ENCODE measurements at regions not wholly inside any gene's neighbourhood (a gene's known extent, or its start where the extent isn't known, plus 50 kb on each side); places are given as distances from the start of the nearest gene placed in this dataset.

GRCh38 chr17:79446399-79447009, 164.3 kb downstream of the RBFOX3 start:
- no peak for DNase-seq (ENCODE audit: low read depth in 2 of 2)

GRCh38 chr17:79444198-79444597, 166.7 kb downstream of the RBFOX3 start:
- DNase-seq (ENCODE audit: low read depth in 2 of 2) = no peak

- no peak for DNase-seq (ENCODE audit: low read depth in 2 of 2)
Observed at GRCh38 chr17:79443026-79443425, 167.8 kb downstream of the RBFOX3 start.

GRCh38 chr17:79441356-79442160, 169.3 kb downstream of the RBFOX3 start:
- DNase-seq (ENCODE audit: low read depth in 2 of 2) = no peak

- DNase-seq (ENCODE audit: low read depth in 2 of 2) = no peak
Observed at GRCh38 chr17:79440251-79440650, 170.6 kb downstream of the RBFOX3 start.

- no peak for DNase-seq (ENCODE audit: low read depth in 2 of 2)
Observed at GRCh38 chr17:79439493-79439892, 171.4 kb downstream of the RBFOX3 start.

GRCh38 chr17:79438546-79439334, 172.1 kb downstream of the RBFOX3 start:
- DNase-seq (ENCODE audit: low read depth in 2 of 2) = no peak

GRCh38 chr17:79438058-79438457, 172.8 kb downstream of the RBFOX3 start:
- no peak for DNase-seq (ENCODE audit: low read depth in 2 of 2)

GRCh38 chr17:79437081-79437480, 173.8 kb downstream of the RBFOX3 start:
- no peak for DNase-seq (ENCODE audit: low read depth in 2 of 2)

GRCh38 chr17:79435962-79436361, 174.9 kb downstream of the RBFOX3 start:
- DNase-seq (ENCODE audit: low read depth in 2 of 2) = no peak

GRCh38 chr17:79435296-79435695, 175.6 kb downstream of the RBFOX3 start:
- no peak for DNase-seq (ENCODE audit: low read depth in 2 of 2)

GRCh38 chr17:79434215-79434614, 176.6 kb downstream of the RBFOX3 start:
- no peak for DNase-seq (ENCODE audit: low read depth in 2 of 2)

- no peak for DNase-seq (ENCODE audit: low read depth in 2 of 2)
Observed at GRCh38 chr17:79433379-79433778, 177.5 kb downstream of the RBFOX3 start.

- DNase-seq (ENCODE audit: low read depth in 2 of 2) = no peak
Observed at GRCh38 chr17:79431175-79431574, 179.7 kb downstream of the RBFOX3 start.

GRCh38 chr17:79429864-79430494, 180.9 kb downstream of the RBFOX3 start:
- DNase-seq (ENCODE audit: low read depth in 2 of 2) = no peak

- no peak for DNase-seq (ENCODE audit: low read depth in 2 of 2)
Observed at GRCh38 chr17:79428988-79429387, 181.9 kb downstream of the RBFOX3 start.

GRCh38 chr17:79427621-79428539, 183.0 kb downstream of the RBFOX3 start:
- DNase-seq (ENCODE audit: low read depth in 2 of 2) = no peak

GRCh38 chr17:79425686-79426085, 185.2 kb downstream of the RBFOX3 start:
- DNase-seq (ENCODE audit: low read depth in 2 of 2) = no peak

GRCh38 chr17:79424471-79425185, 186.2 kb downstream of the RBFOX3 start:
- no peak for DNase-seq (ENCODE audit: low read depth in 2 of 2)

- DNase-seq (ENCODE audit: low read depth in 2 of 2) = no peak
Observed at GRCh38 chr17:79423811-79424465, 186.9 kb downstream of the RBFOX3 start.

All from stimulated activated CD8-positive, alpha-beta memory T cell treated with anti-CD3 and anti-CD28 coated beads, Interleukin-2, amount 100 ng/mL, for 1 hour (primary cell).